LoVo (cell line): ENCODE measurements at regions not wholly inside any gene's neighbourhood (a gene's known extent, or its start where the extent isn't known, plus 50 kb on each side); places are given as distances from the start of the nearest gene placed in this dataset.
"Not testable (repeated sequence)": the region's sequence is repeated elsewhere in the genome, so short reads cannot be mapped to it uniquely, and the experiment has no call there.

Source experiments
- DNase-seq: peaks from one replicate; pipeline ENCODE4 v3.0.0-alpha.2; 2016; ENCODE audit warnings: low spot score

GRCh38 chr5:96483878-96484277 is 50.8 kb upstream of the PCSK1 start:
- peak; percentile 27 for DNase-seq

DNA sequence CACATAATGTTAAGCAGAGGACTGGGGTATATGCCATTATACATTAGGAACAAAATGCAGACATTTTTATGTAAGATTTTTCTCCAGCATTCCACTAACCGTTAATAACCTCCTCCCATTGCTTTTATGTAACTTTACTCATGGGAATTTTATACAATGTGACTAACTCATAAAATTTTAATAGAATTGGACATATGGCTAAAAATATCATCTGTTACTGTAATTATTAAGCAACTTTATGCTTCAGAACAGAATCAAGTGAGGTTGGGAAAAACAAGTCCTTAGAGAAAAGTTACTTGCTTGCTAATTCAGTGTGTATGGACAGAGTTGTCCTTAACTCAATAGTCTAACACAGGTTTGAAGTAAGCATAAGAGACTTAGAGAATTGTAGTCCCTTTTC is 54.8 kb upstream of the PCSK1 start:
- DNase-seq: no peak

GRCh38 chr5:96489532-96489931 is 56.5 kb upstream of the PCSK1 start:
- peak; percentile 19 for DNase-seq

DNA sequence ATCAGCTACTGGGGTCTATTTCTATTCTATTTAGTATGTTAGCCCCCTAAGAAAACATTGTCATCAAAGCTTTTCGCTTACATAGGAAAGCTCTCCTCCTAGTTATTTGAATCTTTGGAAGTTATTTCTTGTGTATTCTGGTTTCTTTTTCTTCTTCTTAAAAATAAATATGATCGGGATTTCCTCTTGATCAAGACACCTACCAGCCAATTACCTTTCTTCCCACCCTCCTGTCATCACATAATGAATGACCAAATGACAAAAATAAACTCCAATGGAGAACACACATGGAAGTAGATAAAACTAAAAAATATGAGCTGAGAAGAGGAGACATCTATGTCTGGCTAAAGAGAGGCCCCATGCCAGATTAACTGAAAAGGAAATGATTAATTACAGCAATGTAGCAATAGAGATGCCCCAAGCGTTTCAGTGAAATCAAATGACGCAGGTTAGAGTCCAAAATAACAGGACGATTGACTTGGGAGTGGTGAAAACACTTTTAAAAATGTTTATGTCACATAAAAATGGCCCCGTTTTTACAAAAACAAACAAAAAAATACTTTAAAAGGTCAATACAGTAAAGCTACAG is 59.5 kb upstream of the PCSK1 start:
- DNase-seq: no peak

DNA sequence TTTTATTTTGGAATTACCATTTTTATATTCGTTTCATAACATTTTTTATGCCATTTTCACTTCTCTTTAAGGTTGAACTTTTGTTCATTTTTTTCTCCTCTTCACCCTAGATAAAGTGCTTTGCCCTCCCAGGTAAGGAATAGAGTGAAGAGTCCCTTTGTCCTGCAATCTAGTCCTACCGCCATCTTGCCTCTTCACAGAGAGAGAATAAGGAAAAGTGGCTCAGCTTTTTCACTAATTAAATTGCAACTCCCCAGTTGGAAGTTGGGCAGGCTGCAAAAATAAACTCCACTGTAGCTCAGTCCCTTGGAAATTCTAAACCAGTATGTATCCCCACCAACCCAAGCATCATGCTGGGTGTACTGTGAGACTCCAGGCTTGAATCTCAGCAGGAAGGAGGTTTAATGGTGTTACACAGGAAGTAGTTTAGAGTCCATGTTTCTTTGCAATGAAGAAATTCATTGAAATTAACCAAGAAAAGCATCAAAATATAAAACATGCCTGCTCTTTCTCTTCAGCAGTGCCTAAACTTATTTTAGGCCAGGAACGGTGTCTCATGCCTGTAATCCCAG is 60.3 kb upstream of the PCSK1 start:
- DNase-seq: no peak

DNA sequence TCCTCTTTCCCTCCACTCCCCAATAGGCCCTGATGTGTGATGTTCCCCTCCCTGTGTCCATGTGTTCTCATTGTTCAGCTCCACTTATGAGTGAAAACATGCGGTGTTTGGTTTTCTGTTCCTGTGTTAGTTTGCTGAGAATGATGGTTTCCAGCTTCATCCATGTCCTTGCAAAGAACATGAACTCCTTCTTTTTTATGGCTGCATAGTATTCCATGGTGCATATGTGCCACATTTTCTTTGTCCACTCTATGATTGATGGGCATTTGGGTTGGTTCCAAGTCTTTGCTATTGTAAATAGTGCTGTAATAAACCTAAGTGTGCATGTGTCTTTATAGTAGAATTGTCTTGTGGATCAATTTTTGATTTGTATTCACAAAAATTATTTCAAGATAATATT is 62.4 kb upstream of the PCSK1 start:
- DNase-seq: not testable (repeated sequence)

DNA sequence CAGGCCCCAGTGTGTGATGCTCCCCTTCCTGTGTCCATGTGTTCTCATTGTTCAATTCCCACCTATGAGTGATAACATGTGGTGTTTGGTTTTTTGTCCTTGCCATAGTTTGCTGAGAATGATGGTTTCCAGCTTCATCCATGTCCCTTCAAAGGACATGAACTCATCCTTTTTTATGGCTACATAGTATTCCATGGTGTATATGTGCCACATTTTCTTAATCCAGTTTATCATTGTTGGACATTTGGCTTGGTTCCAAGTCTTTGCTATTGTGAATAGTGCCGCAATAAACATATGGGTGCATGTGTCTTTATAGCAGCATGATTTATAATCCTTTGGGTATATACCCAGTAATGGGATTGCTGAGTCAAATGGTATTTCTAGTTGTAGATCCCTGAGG is 64.0 kb upstream of the PCSK1 start:
- not testable (repeated sequence) for DNase-seq

DNA sequence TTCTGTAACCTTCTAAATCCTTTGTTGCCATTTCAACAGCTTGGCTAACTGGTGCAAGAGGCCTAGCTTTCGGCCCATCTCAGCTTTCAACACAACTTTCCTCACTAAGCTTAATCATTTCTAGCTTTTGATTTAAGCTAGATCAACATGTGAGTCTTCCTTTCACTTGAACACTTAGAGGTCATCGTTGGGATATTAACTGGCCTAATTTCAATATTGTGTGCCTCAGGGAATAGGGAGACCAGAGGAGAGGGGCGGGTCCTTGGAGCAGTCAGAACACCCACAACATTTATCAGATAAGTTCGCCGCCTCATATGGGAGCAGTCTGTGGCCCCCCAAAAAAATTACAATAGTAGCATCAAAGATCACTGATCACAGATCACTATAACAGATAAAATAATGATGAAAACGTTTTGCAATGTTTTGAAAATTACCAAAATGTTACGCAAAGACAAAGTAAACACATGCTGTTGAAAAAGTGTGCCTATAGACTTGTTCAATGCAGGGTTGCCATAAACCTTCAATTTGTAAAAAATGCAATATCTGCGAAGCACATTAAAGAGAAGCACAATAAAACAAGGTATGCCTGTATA is 66.8 kb upstream of the PCSK1 start:
- no peak for DNase-seq

GRCh38 chr5:96501991-96502646 is 69.1 kb upstream of the PCSK1 start:
- DNase-seq: no peak

DNA sequence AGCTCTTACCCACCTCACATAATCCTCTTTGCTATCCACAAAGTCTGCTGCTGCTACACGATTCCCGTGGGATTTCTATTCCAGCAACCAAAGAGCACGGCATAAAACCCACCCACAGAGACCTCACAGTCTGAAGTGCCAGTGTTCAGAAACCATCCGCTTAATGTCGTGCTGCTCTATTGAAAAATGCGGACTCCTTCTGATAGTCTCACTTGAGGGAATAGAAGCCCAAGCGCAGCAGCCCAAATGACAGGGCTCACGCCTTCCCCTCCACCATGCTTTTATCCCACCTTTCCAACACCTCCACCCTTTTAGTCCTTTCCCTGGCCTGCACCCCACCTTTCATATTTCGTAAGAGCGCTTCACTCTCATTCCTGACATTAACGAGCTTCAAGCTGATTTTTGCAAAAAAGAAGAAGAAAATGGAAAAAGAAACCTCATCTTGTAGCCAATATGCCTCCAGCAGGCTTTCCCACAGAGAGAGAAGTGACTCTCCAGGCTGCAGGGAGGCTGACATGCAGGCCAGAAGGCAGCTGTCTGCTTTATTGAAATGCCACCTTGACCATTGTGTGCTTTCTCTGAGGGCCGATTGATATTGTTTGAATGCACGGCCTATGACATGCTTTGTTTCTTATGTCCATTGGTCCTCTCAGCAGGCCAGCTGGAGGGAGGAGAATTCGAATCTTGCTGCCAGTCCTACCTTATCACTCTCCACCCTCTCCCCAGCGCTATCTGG is 70.6 kb upstream of the PCSK1 start:
- no peak for DNase-seq

DNA sequence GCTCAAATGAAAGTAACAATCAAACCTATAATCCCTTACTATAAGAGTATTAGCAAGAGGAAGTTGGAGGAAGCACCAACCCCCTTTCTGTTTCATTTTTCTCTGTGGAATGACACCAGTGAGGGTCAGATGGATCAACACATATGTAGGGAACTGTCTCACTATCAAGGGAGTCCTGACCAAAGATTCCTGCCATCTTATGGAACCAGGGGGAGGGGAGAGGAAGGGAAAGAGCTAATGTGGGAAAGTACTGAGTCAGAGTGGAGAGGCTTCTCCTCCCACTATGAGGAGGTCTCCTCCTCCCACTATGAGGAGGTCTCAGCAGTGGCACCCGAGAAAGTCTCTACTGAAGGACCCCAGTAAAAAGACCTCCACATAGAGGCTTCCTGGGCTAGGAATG is 73.3 kb upstream of the PCSK1 start:
- DNase-seq: no peak

DNA sequence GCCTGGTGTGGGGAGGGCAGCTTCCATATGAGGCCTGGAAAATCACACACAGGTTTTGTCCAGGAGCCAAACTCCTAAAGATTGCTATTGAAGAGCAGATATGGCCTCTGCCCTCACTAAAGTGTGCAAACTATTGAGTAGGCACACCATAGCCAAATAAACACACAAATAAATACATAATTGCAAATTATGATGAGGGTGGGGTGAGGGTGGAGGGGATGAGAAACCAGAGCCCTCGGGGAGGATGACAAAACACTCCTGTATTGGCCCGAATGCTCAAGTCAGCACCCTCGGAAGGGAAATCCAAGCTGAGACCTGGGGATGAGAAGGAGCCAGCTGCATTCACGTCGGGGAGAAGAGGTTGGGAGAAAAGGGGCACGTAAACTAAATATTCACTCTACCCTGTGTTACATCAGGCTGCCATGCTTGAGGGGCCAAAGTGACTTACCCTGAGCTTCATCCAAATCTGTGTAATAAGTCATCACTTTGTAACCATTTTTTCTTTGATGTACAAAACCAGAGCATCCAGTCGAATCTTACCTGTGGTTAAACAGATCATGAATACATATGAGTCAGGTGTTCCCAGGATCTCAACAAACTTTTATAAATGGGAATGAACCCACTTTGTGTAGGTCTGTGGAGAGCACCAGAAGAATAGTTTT is 73.9 kb upstream of the PCSK1 start:
- DNase-seq: no peak

GRCh38 chr5:96509316-96509715 is 76.3 kb upstream of the PCSK1 start:
- DNase-seq: no peak

DNA sequence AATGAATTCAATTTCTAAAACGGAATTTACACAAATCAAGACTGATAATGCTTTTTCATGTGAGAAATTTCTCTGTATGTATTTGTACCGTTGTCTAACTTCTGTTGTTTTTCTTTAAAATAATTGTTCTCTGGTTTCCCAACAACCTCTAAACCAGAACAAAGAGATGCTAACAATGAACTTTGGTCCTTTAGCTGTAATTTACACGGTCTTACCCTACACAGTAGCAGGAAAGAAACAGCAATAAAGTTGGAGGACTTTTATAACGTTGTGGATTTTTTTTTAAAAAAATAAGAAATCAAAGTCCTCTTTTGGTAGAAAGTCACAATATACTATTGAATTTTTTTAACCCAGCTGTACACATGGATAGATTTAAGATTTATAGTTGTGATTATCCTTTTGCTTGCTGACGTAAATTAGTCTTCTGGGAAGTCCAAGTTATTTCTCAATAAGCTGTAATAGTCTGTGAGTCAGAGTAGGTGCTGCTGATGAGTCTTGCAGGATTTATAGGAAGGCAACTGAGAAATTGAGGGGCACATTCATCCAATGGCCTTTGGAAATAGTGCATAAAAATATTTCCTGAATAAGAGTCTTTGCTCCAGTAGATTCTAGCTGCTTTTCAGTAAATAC is 76.8 kb upstream of the PCSK1 start:
- DNase-seq: peak; percentile 65

- no peak for DNase-seq
Observed at GRCh38 chr5:96516631-96517071, 83.6 kb upstream of the PCSK1 start.

DNA sequence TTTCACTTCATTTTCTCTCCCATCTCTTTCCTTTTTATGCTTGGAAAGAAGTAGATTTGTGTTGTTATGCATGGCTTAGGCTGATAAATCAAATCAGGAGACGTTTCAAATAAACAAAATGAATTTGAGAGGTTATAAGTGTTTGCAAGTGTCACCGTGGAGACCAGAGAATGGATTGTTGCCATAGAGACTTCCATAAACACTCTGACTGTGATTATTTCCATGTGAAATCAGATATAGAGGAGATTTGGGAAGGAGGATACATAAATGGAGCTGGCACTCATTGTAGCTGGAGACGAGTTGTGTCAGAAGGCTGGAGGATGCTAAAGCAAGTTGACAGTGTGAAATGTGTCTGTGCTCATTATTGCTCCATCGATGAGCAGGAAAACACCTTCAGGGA is 84.2 kb upstream of the PCSK1 start:
- no peak for DNase-seq

GRCh38 chr5:96520345-96520744 is 87.3 kb upstream of the PCSK1 start:
- no peak for DNase-seq

DNA sequence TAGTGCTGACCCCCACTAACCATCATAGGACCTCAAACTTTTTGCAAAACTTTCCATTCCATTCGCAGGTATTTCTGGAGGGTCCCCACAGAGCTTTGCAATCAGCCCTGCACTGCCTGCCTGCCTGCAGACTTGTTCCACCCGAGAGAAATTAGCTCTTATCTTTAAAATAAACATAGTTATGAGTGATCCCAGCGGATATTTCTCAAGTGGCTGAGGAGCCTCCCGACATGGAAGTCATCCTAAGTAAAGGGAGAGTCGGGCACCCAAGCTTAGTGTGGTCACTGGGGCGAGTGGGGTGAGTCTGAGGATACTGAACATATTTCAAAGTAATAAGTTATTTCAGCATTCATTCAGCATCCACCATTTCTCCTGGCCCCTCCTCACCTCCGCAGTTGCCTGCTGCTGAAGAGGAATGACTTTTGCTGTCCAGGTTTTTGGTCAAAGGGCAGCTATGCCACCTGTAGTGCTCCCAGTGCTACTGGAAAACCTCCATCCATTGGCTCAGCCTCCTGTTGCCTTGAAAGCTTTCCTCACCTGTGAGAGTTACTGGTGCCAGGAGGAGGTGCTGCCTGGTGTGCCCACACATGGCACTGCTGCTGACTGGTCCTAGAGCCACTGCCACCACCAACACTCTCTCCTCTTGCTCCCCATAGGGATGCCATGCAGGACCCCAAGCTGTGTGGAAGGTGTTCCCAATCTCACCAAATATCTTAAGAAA is 89.7 kb upstream of the PCSK1 start:
- DNase-seq: no peak

GRCh38 chr5:96527768-96528661 is 95.0 kb upstream of the PCSK1 start:
- DNase-seq: no peak
